T-helper 1 cell treated with Interleukin-12 subunit alpha and Interleukin-12 subunit beta and Interleukin-4 antibody, amounts not matched to agents 30 ng/mL and 1 ng/mL, for 36 hours (primary cell): ENCODE measurements at regions not wholly inside any gene's neighbourhood (a gene's known extent, or its start where the extent isn't known, plus 50 kb on each side); places are given as distances from the start of the nearest gene placed in this dataset.
"Not testable (repeated sequence)": the region's sequence is repeated elsewhere in the genome, so short reads cannot be mapped to it uniquely, and the experiment has no call there.

Experiments
- intact Hi-C: fragments of 100-400 bp; cut with micrococcal nuclease; formaldehyde crosslinking; loops from one replicate; pipeline ENCODE4 v1.15.1; 2024

DNA sequence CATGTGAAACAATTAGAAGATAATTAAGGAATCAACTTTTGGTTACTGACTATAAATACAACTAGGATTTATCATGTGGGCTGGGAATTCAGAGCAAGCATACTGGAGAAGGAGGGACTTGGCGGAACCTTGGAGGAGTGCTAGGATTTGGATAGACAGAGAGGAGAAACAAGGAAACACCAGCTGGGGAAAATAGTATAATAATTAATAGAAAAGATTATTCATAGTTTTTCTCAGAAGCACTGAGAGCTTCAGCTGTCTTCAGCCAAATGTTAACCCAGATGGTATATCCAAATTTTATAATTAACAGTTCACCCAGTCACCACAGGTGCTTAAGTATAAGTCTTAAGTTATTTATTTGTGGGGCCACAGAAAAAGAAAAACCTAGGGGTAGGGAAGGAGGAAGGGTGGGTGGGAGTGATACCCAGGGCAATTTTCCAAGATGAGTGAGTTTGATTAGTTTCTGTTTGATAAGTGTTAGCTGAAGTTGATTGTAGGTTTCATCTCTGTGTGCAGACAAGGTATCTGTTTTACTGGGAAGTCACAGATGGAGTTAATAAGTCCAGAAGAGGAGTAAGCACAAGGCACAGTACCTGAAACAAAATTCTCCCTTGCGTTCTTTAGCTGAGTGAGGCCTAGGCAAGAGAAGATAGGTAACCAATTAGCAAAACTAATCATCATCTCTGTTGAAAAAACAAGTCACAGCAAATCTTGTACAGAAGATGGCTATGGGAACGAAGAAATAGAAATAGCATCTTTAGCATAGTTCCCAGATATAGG, 175.5 kb downstream of the TFAP2B start:
- intact Hi-C loops, result no loop called here

- intact Hi-C loops, result no loop called here
Measured at GRCh38 chr6:50995036-50995435, 176.4 kb downstream of the TFAP2B start.

- intact Hi-C loops, result no loop called here
Measured at GRCh38 chr6:50998905-50999304, 180.2 kb downstream of the TFAP2B start.

DNA sequence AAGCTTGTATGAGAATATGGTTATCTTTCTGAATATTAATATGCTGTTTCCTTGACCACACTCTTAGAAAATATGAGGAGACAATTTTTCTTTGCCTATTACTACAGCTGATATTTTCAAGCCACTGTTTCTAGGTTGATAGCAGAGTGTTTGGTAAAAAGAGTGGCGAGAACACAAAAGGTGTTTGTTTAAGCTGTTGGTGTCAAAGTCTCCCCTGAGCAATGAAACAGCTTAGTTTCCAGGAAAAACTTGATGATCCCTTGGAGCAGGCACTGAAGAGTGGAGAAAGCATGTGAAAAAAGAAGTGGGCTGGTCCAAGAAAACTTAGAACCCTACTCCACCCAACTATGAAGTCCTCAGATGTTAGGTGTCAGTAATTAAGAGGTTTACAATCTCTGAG, 182.7 kb downstream of the TFAP2B start:
- intact Hi-C loops, result no loop called here

DNA sequence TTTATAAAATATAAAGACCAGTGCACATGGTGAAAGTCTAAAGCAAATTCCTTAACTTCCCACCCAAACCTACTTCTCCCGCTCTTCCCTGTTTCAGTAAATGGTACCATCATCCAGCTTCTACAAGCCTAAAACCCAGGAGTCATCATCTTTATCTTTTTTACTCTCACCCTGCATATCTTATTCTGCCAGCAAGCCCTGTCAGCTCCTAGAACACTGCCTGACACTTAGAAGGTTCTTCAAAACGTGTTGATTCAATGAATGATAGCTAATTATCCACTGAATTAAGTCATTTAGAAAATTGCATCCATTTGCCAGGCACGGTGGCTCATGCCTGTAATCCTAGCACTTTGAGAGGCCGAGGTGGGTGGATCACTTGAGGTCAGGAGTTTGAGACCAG, 185.7 kb downstream of the TFAP2B start:
- intact Hi-C loops, result no loop called here

DNA sequence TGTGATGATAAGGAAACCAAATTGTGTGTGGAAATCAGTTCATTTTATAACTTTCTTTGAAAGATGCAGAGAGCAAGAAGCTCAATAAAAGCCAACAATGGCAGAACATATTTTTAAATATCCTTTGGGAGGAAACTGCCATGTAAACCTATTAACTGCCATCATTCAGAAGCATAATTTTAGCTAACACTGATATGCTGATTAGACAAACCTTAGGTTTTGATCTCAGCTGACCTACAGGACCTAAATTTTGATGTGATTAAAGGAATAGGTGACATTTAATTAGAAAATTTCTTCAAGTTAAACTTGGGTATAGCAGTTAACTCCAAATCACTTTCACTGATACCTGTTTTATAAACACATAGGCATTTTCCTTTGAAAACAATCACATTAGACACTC, 187.1 kb downstream of the TFAP2B start:
- intact Hi-C loops, result no loop called here

- intact Hi-C loops, result no loop called here
Measured at GRCh38 chr6:51007237-51007636, 188.6 kb downstream of the TFAP2B start.

DNA sequence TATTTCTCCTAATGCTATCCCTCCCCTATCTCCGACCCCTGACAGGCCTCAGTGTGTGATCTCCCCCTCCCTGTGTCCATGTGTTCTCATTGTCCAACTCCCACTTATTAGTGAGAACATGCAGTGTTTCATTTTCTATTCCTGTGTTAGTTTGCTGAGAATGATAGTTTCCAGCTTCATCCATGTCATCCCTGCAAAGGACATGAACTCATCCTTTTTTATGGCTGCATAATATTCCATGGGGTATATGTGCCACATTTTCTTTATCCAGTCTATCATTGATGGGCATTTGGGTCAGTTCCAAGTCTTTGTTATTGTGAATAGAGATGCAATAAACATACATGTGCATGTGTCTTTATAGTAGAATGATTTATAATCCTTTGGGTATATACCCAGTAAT, 190.0 kb downstream of the TFAP2B start:
- intact Hi-C loops, result not testable (repeated sequence)

GRCh38 chr6:51013376-51013775, 194.7 kb downstream of the TFAP2B start:
- intact Hi-C loops, result no loop called here

DNA sequence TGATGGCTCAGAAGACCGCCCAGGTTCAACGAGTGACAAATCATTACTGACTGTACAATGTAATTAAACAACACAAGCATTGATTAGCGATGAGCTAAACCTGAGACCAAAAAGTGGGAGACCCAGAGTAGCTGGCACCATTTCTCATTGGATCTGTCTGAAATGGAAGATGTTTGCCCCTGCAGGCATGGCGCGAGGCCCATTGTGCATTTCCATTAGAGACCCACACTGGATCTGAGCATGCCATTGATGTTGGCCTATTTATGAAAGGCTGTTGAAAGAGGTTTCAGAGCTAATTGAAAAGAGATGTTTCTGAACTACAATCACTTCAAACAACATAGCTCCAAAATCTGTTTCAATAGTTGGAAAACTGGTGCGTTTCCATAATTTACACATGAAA, 196.7 kb downstream of the TFAP2B start:
- intact Hi-C loops, result no loop called here

GRCh38 chr6:51016489-51016888, 197.8 kb downstream of the TFAP2B start:
- intact Hi-C loops, result no loop called here

DNA sequence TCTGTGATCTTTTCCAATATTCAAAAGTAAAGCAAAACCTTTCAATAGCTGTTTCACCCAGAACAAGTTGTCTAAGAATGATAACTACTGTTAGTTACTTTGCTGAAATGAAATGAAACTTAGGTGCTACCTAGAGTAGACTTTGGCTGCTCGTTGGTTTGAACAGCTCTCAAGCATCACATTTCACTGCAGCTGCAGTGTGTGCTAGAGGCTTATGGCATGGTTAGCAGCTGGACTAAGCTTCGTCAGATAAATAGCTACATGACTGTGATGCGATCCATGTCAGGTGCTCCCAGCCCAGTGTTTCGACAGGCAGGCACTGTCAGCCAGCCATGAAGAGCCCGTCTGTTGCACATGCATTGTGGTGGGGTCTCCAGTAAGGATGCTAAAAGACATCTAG, 201.1 kb downstream of the TFAP2B start:
- intact Hi-C loops, result no loop called here

DNA sequence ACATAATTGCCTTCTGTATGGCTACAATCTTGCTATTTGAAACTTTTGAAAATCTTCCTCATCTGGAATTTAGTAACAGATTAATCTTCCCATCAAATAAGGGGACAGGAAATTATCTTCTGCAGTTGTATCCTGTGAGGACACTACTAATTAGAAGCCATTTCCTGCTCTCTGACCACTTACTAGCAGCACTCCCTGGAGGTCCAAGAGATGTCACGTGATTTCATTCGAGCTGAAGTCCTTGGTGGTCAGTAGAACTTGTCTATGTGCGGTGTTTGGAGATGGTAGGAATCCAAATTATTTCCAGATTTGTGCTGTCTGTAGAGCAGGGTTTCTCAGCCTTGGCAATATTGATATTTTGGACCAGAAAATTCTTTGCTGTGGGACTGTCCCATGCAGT, 202.5 kb downstream of the TFAP2B start:
- intact Hi-C loops, result no loop called here

DNA sequence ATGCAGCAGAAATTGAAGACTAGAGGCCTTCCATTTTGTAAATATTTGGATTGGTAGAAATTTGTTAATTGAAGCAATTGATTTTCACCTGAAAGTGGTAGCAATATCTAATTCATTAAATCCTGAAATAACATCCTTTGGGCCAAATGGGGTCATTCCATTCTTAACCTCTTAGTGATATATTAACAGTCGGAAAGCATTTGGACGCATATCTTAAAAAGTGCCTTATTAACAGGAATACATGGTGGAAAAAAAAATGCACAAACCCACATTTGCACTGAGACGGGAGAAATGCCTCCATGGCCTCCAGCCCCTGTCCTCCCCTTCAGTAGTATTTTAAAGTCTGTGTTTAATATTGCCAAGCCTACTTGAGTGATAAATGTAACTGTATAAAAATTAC, 205.5 kb downstream of the TFAP2B start:
- intact Hi-C loops, result no loop called here

- intact Hi-C loops, result no loop called here
Measured at GRCh38 chr6:51025082-51025777, 206.6 kb downstream of the TFAP2B start.

- intact Hi-C loops, result no loop called here
Measured at GRCh38 chr6:51027283-51028065, 208.8 kb downstream of the TFAP2B start.

DNA sequence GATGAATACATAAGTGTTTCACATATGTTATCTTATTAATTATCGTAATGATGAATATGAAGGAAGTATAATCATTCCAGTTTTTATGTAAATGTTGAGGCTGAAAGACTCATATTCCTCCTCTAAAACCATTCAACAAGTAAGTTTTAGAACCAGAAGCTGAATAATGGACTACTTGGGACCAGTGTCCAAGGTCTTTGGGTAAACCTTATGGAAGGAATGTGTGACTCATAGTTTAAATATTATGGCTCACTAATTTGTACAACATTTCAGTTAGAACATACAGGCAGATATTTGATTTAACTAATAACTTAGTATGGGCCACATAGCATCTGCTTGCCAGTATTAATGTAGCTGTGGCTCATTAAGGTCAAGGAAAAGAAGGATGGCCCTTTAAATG, 209.6 kb downstream of the TFAP2B start:
- intact Hi-C loops, result no loop called here

DNA sequence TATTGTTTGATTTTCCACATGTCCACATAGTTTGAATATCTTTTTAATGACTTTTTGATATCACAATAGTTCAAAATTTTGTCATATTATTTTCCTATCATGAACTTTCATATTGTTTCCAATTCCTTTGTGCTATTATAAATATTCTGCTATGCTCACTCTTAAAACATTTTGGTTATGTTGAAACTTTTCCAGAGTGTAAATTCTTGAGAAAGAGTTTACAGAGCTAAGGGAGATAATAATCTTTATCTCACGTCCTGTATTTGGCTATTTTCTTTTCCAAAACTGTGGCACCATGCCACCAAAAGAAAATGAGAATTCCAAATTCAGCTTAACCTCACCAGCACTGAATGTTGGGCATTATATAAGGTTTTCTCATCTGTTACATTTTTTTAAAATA, 210.9 kb downstream of the TFAP2B start:
- intact Hi-C loops, result no loop called here

- intact Hi-C loops, result no loop called here
Measured at GRCh38 chr6:51045548-51045947, 226.9 kb downstream of the TFAP2B start.

GRCh38 chr6:51049288-51049982, 230.8 kb downstream of the TFAP2B start:
- intact Hi-C loops, result no loop called here

DNA sequence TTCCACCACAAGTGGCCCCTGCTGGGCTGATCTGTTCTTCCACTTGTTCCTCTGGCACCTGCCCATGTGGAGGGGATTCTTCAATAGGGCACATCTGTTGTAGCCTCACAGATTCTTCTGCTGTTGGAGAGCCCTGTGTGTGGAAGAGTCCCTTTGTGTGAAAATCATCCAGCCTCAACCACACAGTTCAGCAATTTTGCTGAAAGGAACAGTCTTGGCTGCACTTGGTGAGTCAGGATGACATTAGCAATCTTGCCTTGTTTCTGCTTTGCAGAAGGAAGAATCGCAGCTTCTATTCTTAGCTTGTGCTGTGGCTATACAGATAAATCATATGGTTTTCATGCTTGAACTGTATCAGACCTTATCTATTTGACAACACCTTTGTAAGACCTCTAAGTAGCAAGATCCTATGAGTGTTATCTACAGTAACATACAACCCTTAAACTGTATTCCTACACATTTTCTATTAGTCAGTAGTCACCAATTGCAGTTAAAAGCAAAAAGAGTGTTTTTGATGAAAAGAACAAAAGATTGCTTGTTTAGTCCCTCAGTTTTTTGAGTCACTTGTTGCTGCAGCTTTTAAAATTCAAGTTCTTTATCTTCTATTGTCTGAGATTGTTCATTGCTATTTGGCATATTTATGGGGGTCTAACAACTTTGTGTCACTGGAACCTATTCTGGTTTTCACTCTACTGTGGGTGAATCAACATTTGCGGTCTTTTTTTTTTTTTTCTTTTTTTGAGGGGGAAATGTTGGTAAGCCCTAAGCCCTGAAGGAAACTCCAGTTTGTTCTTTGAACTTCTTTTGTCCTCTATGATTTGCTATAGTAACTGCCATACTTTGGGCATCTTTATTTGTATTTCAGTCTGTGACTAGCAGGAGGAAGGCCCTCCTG, 231.6 kb downstream of the TFAP2B start:
- intact Hi-C loops, result no loop called here
